Endodermal cell (in vitro differentiated cells): ENCODE measurements at regions not wholly inside any gene's neighbourhood (a gene's known extent, or its start where the extent isn't known, plus 50 kb on each side); places are given as distances from the start of the nearest gene placed in this dataset.

Source experiments
- DNase-seq: peaks from one replicate; pipeline ENCODE4 v3.0.0-alpha.2; 2017
- H3K27ac ChIP-seq: 2 replicates; pipeline ENCODE4 v1.5.1; 2013; ENCODE audit warnings: mild to moderate bottlenecking, low read depth, low read length, moderate library complexity
- H3K27me3 ChIP-seq: 2 replicates; pipeline ENCODE4 v1.6.1; 2013; ENCODE audit warnings: mild to moderate bottlenecking, low read length, moderate library complexity; ENCODE audit not compliant: insufficient read depth, control insufficient read depth, poor library complexity, severe bottlenecking
- H3K36me3 ChIP-seq: 2 replicates; pipeline ENCODE4 v1.7.0; 2013; ENCODE audit warnings: mild to moderate bottlenecking, low read length, moderate library complexity; ENCODE audit not compliant: control insufficient read depth, insufficient read depth
- H3K4me1 ChIP-seq: one replicate; pipeline ENCODE4 v1.7.0; 2013; ENCODE audit warnings: low read length; ENCODE audit not compliant: control insufficient read depth, insufficient read depth
- H3K4me3 ChIP-seq: 2 replicates; pipeline ENCODE4 v1.5.1; 2013; ENCODE audit warnings: mild to moderate bottlenecking, low read length, moderate library complexity
- H3K9ac ChIP-seq: 2 replicates; pipeline ENCODE4 v1.6.1; 2013; ENCODE audit warnings: mild to moderate bottlenecking, low read length, moderate library complexity; ENCODE audit not compliant: poor library complexity, severe bottlenecking; ENCODE audit errors: extremely low read depth
- H3K9me3 ChIP-seq: 2 replicates; pipeline ENCODE4 v1.6.1; 2013; ENCODE audit warnings: mild to moderate bottlenecking, low read length, moderate library complexity; ENCODE audit not compliant: control insufficient read depth
- H3K27ac Mint-ChIP-seq: 2 replicates; pipeline ENCODE4 v1.8.0; 2020; ENCODE audit warnings: mixed read lengths
- H3K27me3 Mint-ChIP-seq: 2 replicates; pipeline ENCODE4 v1.8.0; 2021; ENCODE audit warnings: mild to moderate bottlenecking, mixed read lengths; ENCODE audit not compliant: insufficient read depth
- H3K36me3 Mint-ChIP-seq: 2 replicates; pipeline ENCODE4 v1.8.0; 2020; ENCODE audit warnings: low read depth, mixed read lengths
- H3K4me1 Mint-ChIP-seq: 2 replicates; pipeline ENCODE4 v1.8.0; 2020; ENCODE audit warnings: mixed read lengths
- H3K4me3 Mint-ChIP-seq: 2 replicates; pipeline ENCODE4 v1.8.0; 2020; ENCODE audit warnings: mild to moderate bottlenecking, moderate library complexity, mixed read lengths
- H3K9me3 Mint-ChIP-seq: 2 replicates; pipeline ENCODE4 v1.8.0; 2020; ENCODE audit warnings: mild to moderate bottlenecking, mixed read lengths
- WGBS, 2 experiments: methylation state at CpG; one replicate each; pipeline versions ENCODE4 v1.1.5 to v1.1.7; 2013; ENCODE audit warnings: missing lambda C conversion rate in 2 of 2, mixed read lengths in 1 of 2; ENCODE audit not compliant: insufficient coverage in 1 of 2, insufficient read length in 1 of 2; 5-methylcytosine and 5-hydroxymethylcytosine counted together
- TF ChIP-seq, protein P1 (sequence below): fragments of 200-600 bp; sonication (generic); conservative IDR thresholded peaks from 2 replicates; pipeline ENCODE4 v1.5.0; 2021; ENCODE audit warnings: antibody characterized with exemption, mild to moderate bottlenecking

DNA sequence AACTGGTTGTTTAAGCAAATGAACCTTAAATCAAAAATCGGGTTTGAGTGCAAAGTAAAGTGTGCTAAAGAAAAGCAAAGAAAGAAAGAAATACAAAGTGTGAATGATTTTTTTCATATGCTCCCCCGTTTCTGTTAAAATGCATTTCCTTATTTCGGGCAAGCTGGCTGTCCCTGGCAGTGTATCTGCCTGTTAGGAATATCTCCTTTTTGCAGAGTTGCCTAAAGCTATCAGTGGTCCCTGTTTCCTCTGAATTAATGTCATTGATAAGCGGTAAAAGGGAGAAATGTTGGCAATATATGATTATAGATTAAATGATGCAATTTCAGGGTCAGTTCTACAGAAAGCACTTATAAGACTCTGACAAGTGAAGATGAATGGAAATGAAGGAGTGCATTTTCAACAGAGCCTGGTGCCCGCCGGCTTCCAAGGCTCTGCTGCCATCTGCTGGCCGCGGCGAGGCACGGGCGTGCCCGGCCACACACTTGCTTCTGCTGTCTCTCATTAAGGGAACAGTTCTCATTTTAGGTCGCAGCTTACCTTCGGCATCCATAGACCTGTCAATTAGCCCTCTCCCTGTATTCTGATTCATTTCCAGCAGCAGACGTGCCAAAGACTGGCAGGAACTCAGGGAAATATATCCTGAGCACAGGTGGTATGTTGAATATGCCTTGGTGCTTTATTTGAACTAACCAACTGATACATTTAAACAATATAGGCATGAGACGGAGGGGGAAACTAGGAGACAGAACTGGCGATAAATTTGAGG, 381.9 kb downstream of the C6orf118 start:
- Mint-ChIP-seq H3K4me3 (no peak overlapping the region), H3K4me1 (no peaks in the 10 kb centered on the region), H3K27me3 (no peaks in the 10 kb centered on the region), H3K9me3 (peaks cover 2% of the 10 kb centered on the region), H3K27ac (no peak overlapping the region), H3K36me3 (no peaks in the 10 kb centered on the region)
- H3K4me3 ChIP-seq: no peak overlapping the region
- H3K36me3 ChIP-seq: no peaks in the 10 kb centered on the region
- DNase-seq: peak; percentile 91
- WGBS, 2 experiments: 31 to 45% methylated on average over 9 to 17 of the region's 17 CpGs
- no peak overlapping the region for H3K27ac ChIP-seq
- TF ChIP-seq, protein P1, sequence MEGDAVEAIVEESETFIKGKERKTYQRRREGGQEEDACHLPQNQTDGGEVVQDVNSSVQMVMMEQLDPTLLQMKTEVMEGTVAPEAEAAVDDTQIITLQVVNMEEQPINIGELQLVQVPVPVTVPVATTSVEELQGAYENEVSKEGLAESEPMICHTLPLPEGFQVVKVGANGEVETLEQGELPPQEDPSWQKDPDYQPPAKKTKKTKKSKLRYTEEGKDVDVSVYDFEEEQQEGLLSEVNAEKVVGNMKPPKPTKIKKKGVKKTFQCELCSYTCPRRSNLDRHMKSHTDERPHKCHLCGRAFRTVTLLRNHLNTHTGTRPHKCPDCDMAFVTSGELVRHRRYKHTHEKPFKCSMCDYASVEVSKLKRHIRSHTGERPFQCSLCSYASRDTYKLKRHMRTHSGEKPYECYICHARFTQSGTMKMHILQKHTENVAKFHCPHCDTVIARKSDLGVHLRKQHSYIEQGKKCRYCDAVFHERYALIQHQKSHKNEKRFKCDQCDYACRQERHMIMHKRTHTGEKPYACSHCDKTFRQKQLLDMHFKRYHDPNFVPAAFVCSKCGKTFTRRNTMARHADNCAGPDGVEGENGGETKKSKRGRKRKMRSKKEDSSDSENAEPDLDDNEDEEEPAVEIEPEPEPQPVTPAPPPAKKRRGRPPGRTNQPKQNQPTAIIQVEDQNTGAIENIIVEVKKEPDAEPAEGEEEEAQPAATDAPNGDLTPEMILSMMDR: peak; percentile 99
- H3K4me1 ChIP-seq: no peaks in the 10 kb centered on the region
- H3K9me3 ChIP-seq: no peaks in the 10 kb centered on the region
- no peaks in the 10 kb centered on the region for H3K27me3 ChIP-seq
- no peak overlapping the region for H3K9ac ChIP-seq

DNA sequence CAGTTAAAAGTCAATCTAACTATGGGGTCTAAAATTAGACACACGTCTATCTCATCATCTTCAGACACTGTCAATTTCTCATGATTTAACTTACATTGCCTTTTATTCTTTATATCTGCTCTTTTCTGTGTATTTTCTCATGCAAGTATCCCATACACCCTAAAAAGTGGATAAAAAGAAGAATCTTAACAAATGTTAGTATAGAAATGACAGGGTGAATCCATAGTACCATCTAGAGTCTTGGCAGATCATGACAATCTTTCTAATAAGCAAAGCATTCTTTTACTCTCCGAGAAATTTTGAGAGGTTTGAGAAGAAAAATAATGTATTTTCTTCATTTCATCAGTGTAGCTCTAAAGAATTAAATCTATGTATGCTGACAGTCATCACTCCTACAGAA, 382.7 kb downstream of the C6orf118 start:
- H3K9me3 ChIP-seq: no peaks in the 10 kb centered on the region
- Mint-ChIP-seq H3K27ac (no peak overlapping the region), H3K36me3 (no peaks in the 10 kb centered on the region), H3K9me3 (no peaks in the 10 kb centered on the region), H3K27me3 (no peaks in the 10 kb centered on the region), H3K4me1 (no peaks in the 10 kb centered on the region), H3K4me3 (no peak overlapping the region)
- H3K9ac ChIP-seq: no peak overlapping the region
- 73% methylated on average over 2 of the region's 2 CpGs; no CpG with 5 or more reads in 1 of the 2 experiments for WGBS, 2 experiments
- no peaks in the 10 kb centered on the region for H3K36me3 ChIP-seq
- no peak for DNase-seq
- no peak overlapping the region for H3K27ac ChIP-seq
- H3K4me3 ChIP-seq: no peak overlapping the region
- no peaks in the 10 kb centered on the region for H3K27me3 ChIP-seq
- TF ChIP-seq, protein P1: no peak
- no peaks in the 10 kb centered on the region for H3K4me1 ChIP-seq

GRCh38 chr6:164925681-164926530, 383.5 kb downstream of the C6orf118 start:
- Histone ChIP-seq H3K27ac (no peak overlapping the region), H3K36me3 (no peaks in the 10 kb centered on the region), H3K9me3 (no peaks in the 10 kb centered on the region), H3K4me3 (no peak overlapping the region), H3K9ac (no peak overlapping the region), H3K27me3 (no peaks in the 10 kb centered on the region), H3K4me1 (no peaks in the 10 kb centered on the region)
- H3K27me3 Mint-ChIP-seq: no peaks in the 10 kb centered on the region
- H3K4me1 Mint-ChIP-seq: no peaks in the 10 kb centered on the region
- DNase-seq: no peak
- H3K4me3 Mint-ChIP-seq: no peak overlapping the region
- H3K36me3 Mint-ChIP-seq: no peaks in the 10 kb centered on the region
- no peaks in the 10 kb centered on the region for H3K9me3 Mint-ChIP-seq
- TF ChIP-seq, protein P1: no peak
- 92% methylated on average over 3 to 5 of the region's 5 CpGs for WGBS, 2 experiments
- H3K27ac Mint-ChIP-seq: no peak overlapping the region
